SK-N-MC (cell line): ENCODE measurements at regions not wholly inside any gene's neighbourhood (a gene's known extent, or its start where the extent isn't known, plus 50 kb on each side); places are given as distances from the start of the nearest gene placed in this dataset.

Experiments used
- EZH2 ChIP-seq: fragments of 200-600 bp; sonication (generic); IDR thresholded peaks from one replicate; pipeline ENCODE4 v1.6.1; 2017; ENCODE audit warnings: antibody characterized with exemption
- FOXP2 ChIP-seq: optimal IDR thresholded peaks from 2 replicates; pipeline ENCODE3; 2011; ENCODE audit warnings: mild to moderate bottlenecking, moderate library complexity; ENCODE audit not compliant: insufficient read depth; ENCODE audit errors: extremely low read length, control extremely low read depth
- POLR2AphosphoS5 ChIP-seq: IDR thresholded peaks from 2 replicates; pipeline ENCODE4 v1.6.1; 2012; ENCODE audit warnings: mild to moderate bottlenecking, low read depth, low read length, borderline replicate concordance

GRCh38 chrX:121592884-121593283 is 545.5 kb downstream of the GLUD2 start:
- no peak for TF ChIP-seq EZH2
- TF ChIP-seq POLR2AphosphoS5: no peak
- TF ChIP-seq FOXP2: no peak
